ENCODE measurements at regions not wholly inside any gene's neighbourhood (a gene's known extent, or its start where the extent isn't known, plus 50 kb on each side); places are given as distances from the start of the nearest gene placed in this dataset.
A peak's percentile ranks its signal among the peaks of the same experiment; 100 is the strongest.

- FAIRE-seq (peak; percentile 87), DNase-seq (ENCODE audit: insufficient read length, low spot score) (peak; percentile 40)
- no peak for TF ChIP-seq POLR2A (IDR thresholded peaks at IDR 0.05; ENCODE audit: low read depth, low read length)
These were observed 337.4 kb downstream of the CRPPA start for GRCh38 chr7:16083931-16084330.

- peak; percentile 38 for FAIRE-seq
- no peak for TF ChIP-seq POLR2A (IDR thresholded peaks at IDR 0.05; ENCODE audit: low read depth, low read length)
- no peak for DNase-seq (ENCODE audit: insufficient read length, low spot score)
These were observed 341.2 kb downstream of the CRPPA start for GRCh38 chr7:16080131-16080530.

GRCh38 chr7:16079723-16080122, 341.6 kb downstream of the CRPPA start:
- no peak for TF ChIP-seq POLR2A (IDR thresholded peaks at IDR 0.05; ENCODE audit: low read depth, low read length)
- DNase-seq (ENCODE audit: insufficient read length, low spot score) (no peak), FAIRE-seq (no peak)

GRCh38 chr7:16078076-16078952, 343.0 kb downstream of the CRPPA start:
- DNase-seq (ENCODE audit: insufficient read length, low spot score) (no peak), FAIRE-seq (peak; percentile 99)
- no peak for TF ChIP-seq POLR2A (IDR thresholded peaks at IDR 0.05; ENCODE audit: low read depth, low read length)

- FAIRE-seq (peak; percentile 99), DNase-seq (ENCODE audit: insufficient read length, low spot score) (peak; percentile 30)
- TF ChIP-seq POLR2A (IDR thresholded peaks at IDR 0.05; ENCODE audit: low read depth, low read length): no peak
These were observed 350.0 kb downstream of the CRPPA start for GRCh38 chr7:16071246-16071857.

- no peak for TF ChIP-seq POLR2A (IDR thresholded peaks at IDR 0.05; ENCODE audit: low read depth, low read length)
- DNase-seq (ENCODE audit: insufficient read length, low spot score) (no peak), FAIRE-seq (no peak)
These were observed 350.5 kb downstream of the CRPPA start for GRCh38 chr7:16070806-16071205.

GRCh38 chr7:16069998-16070397, 351.3 kb downstream of the CRPPA start:
- FAIRE-seq: peak; percentile 41
- no peak for DNase-seq (ENCODE audit: insufficient read length, low spot score)
- no peak for TF ChIP-seq POLR2A (IDR thresholded peaks at IDR 0.05; ENCODE audit: low read depth, low read length)

- FAIRE-seq (peak; percentile 85), DNase-seq (ENCODE audit: insufficient read length, low spot score) (no peak)
- TF ChIP-seq POLR2A (IDR thresholded peaks at IDR 0.05; ENCODE audit: low read depth, low read length): no peak
These were observed 353.2 kb downstream of the CRPPA start for GRCh38 chr7:16068183-16068582.

- FAIRE-seq (peak; percentile 52), DNase-seq (ENCODE audit: insufficient read length, low spot score) (no peak)
- no peak for TF ChIP-seq POLR2A (IDR thresholded peaks at IDR 0.05; ENCODE audit: low read depth, low read length)
These were observed 353.6 kb downstream of the CRPPA start for GRCh38 chr7:16067711-16068110.

- TF ChIP-seq POLR2A (IDR thresholded peaks at IDR 0.05; ENCODE audit: low read depth, low read length): no peak
- no peak for FAIRE-seq
- DNase-seq (ENCODE audit: insufficient read length, low spot score): no peak
These were observed 354.4 kb downstream of the CRPPA start for GRCh38 chr7:16066805-16067459.

- no peak for FAIRE-seq
- DNase-seq (ENCODE audit: insufficient read length, low spot score): no peak
- no peak for TF ChIP-seq POLR2A (IDR thresholded peaks at IDR 0.05; ENCODE audit: low read depth, low read length)
These were observed 355.4 kb downstream of the CRPPA start for GRCh38 chr7:16065939-16066338.

GRCh38 chr7:16063716-16064675, 357.3 kb downstream of the CRPPA start:
- no peak for FAIRE-seq
- no peak for TF ChIP-seq POLR2A (IDR thresholded peaks at IDR 0.05; ENCODE audit: low read depth, low read length)
- no peak for DNase-seq (ENCODE audit: insufficient read length, low spot score)

GRCh38 chr7:16063221-16063620, 358.1 kb downstream of the CRPPA start:
- no peak for TF ChIP-seq POLR2A (IDR thresholded peaks at IDR 0.05; ENCODE audit: low read depth, low read length)
- no peak for FAIRE-seq
- no peak for DNase-seq (ENCODE audit: insufficient read length, low spot score)
